K562 (cell line): ENCODE measurements at regions not wholly inside any gene's neighbourhood (a gene's known extent, or its start where the extent isn't known, plus 50 kb on each side); places are given as distances from the start of the nearest gene placed in this dataset.

ENCODE experiments used
- CTCF ChIP-seq, 3 experiments: IDR thresholded peaks in 2 of 3; conservative IDR thresholded peaks in 1 of 3; 2 replicates each; pipeline ENCODE4 v1.5.1; 2011 to 2012; ENCODE audit warnings: low read length in 3 of 3, mild to moderate bottlenecking in 3 of 3, control low read depth in 2 of 3, improper control_type of control experiment in 1 of 3, inconsistent platforms in 1 of 3, low read depth in 1 of 3, mixed read lengths in 1 of 3, moderate library complexity in 1 of 3; ENCODE audit not compliant: insufficient read depth in 2 of 3
- ELF4 ChIP-seq: fragments of 450-650 bp; formaldehyde crosslinking; IDR thresholded peaks from 2 replicates; pipeline ENCODE4 v1.4.0; 2022; ENCODE audit warnings: missing genetic modification characterization
- IFI16 ChIP-seq: fragments of 250-450 bp; sonication (Bioruptor Pico); IDR thresholded peaks from 2 replicates; pipeline ENCODE4 v2.1.2; 2022; ENCODE audit warnings: mild to moderate bottlenecking, inconsistent platforms
- MYBL2 ChIP-seq, 2 experiments: fragments of 450-650 bp in 1 of 2; sonication (generic) in 1 of 2; formaldehyde crosslinking in 1 of 2; IDR thresholded peaks; 2 replicates each; pipeline versions ENCODE4 v1.6.1 to v1.8.1; 2017 to 2022; ENCODE audit warnings: borderline replicate concordance in 1 of 2, inconsistent platforms in 1 of 2, low read depth in 1 of 2, mild to moderate bottlenecking in 1 of 2, missing genetic modification reagents in 1 of 2, moderate library complexity in 1 of 2
- SMAD1 ChIP-seq: fragments of 150-350 bp; IDR thresholded peaks from 2 replicates; pipeline ENCODE4 v1.6.1; 2014; ENCODE audit warnings: low read length, low read depth; ENCODE audit not compliant: partially characterized antibody
- TAF1 ChIP-seq: IDR thresholded peaks from 2 replicates; pipeline ENCODE4 v1.6.1; 2011; ENCODE audit warnings: mild to moderate bottlenecking, low read length, moderate library complexity; ENCODE audit not compliant: insufficient read depth, control insufficient read depth, severe bottlenecking; ENCODE audit errors: extremely low read depth
- TARDBP ChIP-seq: fragments of 450-650 bp; IDR thresholded peaks from 2 replicates; pipeline ENCODE4 v1.6.1; 2016
- ZBTB33 ChIP-seq: sonication (generic); formaldehyde crosslinking; IDR thresholded peaks from 2 replicates; pipeline ENCODE4 v1.8.1; 2023; ENCODE audit warnings: mild to moderate bottlenecking, missing genetic modification reagents

- TF ChIP-seq SMAD1 (no peak), TARDBP (no peak), MYBL2 (IDR thresholded peaks at IDR 0.05; ENCODE audit: low read depth) (no peak), MYBL2 (CRISPR knock-in tag; IDR thresholded peaks at IDR 0.05; ENCODE audit: borderline replicate concordance) (no peak), CTCF (IDR thresholded peaks at IDR 0.05 in 2 of 3, conservative IDR thresholded peaks at IDR 0.05 in 1 of 3; ENCODE audit: insufficient read depth in 2 of 3, low read depth in 1 of 3, low read length in 3 of 3) (no peak), IFI16 (no peak), ELF4 (CRISPR knock-in tag) (no peak), TAF1 (no peak), ZBTB33 (no peak)
Observed at GRCh38 chr10:25107756-25108155, 67.0 kb upstream of the GPR158 start.
